ENCODE measurements at regions not wholly inside any gene's neighbourhood (a gene's known extent, or its start where the extent isn't known, plus 50 kb on each side); places are given as distances from the start of the nearest gene placed in this dataset.

GRCh38 chr3:104896624-104897023 lies 470.1 kb upstream of the ALCAM start:
- TF ChIP-seq EZH2 (IDR thresholded peaks at IDR 0.05; ENCODE audit: low read depth, low read length, severe bottlenecking) (no peak), SP1 (IDR thresholded peaks at IDR 0.05; ENCODE audit: low read depth, low read length) (no peak), POLR2AphosphoS5 (IDR thresholded peaks at IDR 0.05; ENCODE audit: low read depth, low read length) (no peak), NANOG (IDR thresholded peaks at IDR 0.05; ENCODE audit: insufficient read depth, low read depth, low read length, poor library complexity, severe bottlenecking) (no peak), SIRT6 (IDR thresholded peaks at IDR 0.05; ENCODE audit: low read length) (no peak)
